OCI-LY1 (cell line): ENCODE measurements at regions not wholly inside any gene's neighbourhood (a gene's known extent, or its start where the extent isn't known, plus 50 kb on each side); places are given as distances from the start of the nearest gene placed in this dataset.

Experiments
- H2AFZ ChIP-seq: fragments of 200-600 bp; sonication (generic), shearing (Covaris generic); 2 replicates; pipeline ENCODE4 v1.6.0; 2014; ENCODE audit warnings: antibody characterized with exemption, mild to moderate bottlenecking, low read length
- H3F3A ChIP-seq: fragments of 200-600 bp; sonication (generic), shearing (Covaris generic); 2 replicates; pipeline ENCODE4 v1.6.0; 2014; ENCODE audit warnings: mild to moderate bottlenecking, antibody characterized with exemption, low read length, moderate library complexity; ENCODE audit not compliant: insufficient read depth
- H3K27ac ChIP-seq: fragments of 200-600 bp; sonication (generic); 2 replicates; pipeline ENCODE4 v1.5.1; 2014; ENCODE audit warnings: low read length, mixed run types, mild to moderate bottlenecking, low read depth; ENCODE audit not compliant: poor library complexity, severe bottlenecking
- H3K27me3 ChIP-seq: fragments of 200-600 bp; sonication (generic); 2 replicates; pipeline ENCODE4 v1.6.0; 2014; ENCODE audit warnings: antibody characterized with exemption, mild to moderate bottlenecking, low read length, moderate library complexity; ENCODE audit not compliant: insufficient read depth
- H3K36me3 ChIP-seq: fragments of 200-600 bp; sonication (generic); 2 replicates; pipeline ENCODE4 v1.6.1; 2014; ENCODE audit warnings: mild to moderate bottlenecking, antibody characterized with exemption, low read length, moderate library complexity, mixed read lengths; ENCODE audit not compliant: insufficient read depth
- H3K4me1 ChIP-seq: fragments of 200-600 bp; sonication (generic); 2 replicates; pipeline ENCODE4 v1.5.1; 2014; ENCODE audit warnings: mild to moderate bottlenecking, low read length, moderate library complexity; ENCODE audit not compliant: insufficient read depth, severe bottlenecking
- H3K4me2 ChIP-seq: fragments of 200-600 bp; sonication (generic), shearing (Covaris generic); 2 replicates; pipeline ENCODE4 v1.6.1; 2014; ENCODE audit warnings: low read length
- H3K4me3 ChIP-seq: fragments of 200-600 bp; sonication (generic); 2 replicates; pipeline ENCODE4 v1.5.1; 2014; ENCODE audit warnings: low read length, low read depth, mild to moderate bottlenecking, mixed read lengths; ENCODE audit not compliant: poor library complexity, severe bottlenecking
- H3K79me2 ChIP-seq: fragments of 200-600 bp; shearing (Covaris generic); 2 replicates; pipeline ENCODE4 v1.6.1; 2016; ENCODE audit warnings: mixed run types, low read length, mixed read lengths; ENCODE audit not compliant: insufficient read depth
- H3K9ac ChIP-seq: fragments of 200-600 bp; sonication (generic), shearing (Covaris generic); 2 replicates; pipeline ENCODE4 v1.6.1; 2014; ENCODE audit warnings: mild to moderate bottlenecking, low read length, mixed read lengths
- H3K9me2 ChIP-seq: fragments of 200-600 bp; sonication (generic), shearing (Covaris generic); 2 replicates; pipeline ENCODE4 v1.6.1; 2014; ENCODE audit warnings: low read depth, mild to moderate bottlenecking, low read length, mixed read lengths
- H3K9me3 ChIP-seq: fragments of 200-600 bp; shearing (Covaris generic); 2 replicates; pipeline ENCODE4 v1.6.1; 2014; ENCODE audit warnings: low read length, mixed read lengths
- H4K20me1 ChIP-seq: fragments of 200-600 bp; sonication (generic), shearing (Covaris generic); 2 replicates; pipeline ENCODE4 v1.6.0; 2016; ENCODE audit warnings: mild to moderate bottlenecking, low read length; ENCODE audit not compliant: insufficient read depth
- CTCF ChIP-seq: fragments of 200-600 bp; sonication (generic), shearing (Covaris generic); IDR thresholded peaks from 2 replicates; pipeline ENCODE4 v1.5.1; 2017; ENCODE audit warnings: mild to moderate bottlenecking, antibody characterized with exemption, low read length, moderate library complexity, mixed read lengths
- EZH2 ChIP-seq: fragments of 200-600 bp; sonication (generic), shearing (Covaris generic); IDR thresholded peaks from 2 replicates; pipeline ENCODE4 v1.8.0; 2017; ENCODE audit warnings: borderline replicate concordance, mixed run types, mild to moderate bottlenecking, antibody characterized with exemption, low read length, moderate library complexity, mixed read lengths

GRCh38 chr4:147194604-147195003 is 248.9 kb upstream of the TTC29 start:
- TF ChIP-seq CTCF = no peak
- TF ChIP-seq EZH2 = no peak
- Histone ChIP-seq H3K4me1 (no peaks in the 10 kb centered on the region), H3K36me3 (no peaks in the 10 kb centered on the region), H3K9me2 (no peaks in the 10 kb centered on the region), H4K20me1 (no peaks in the 10 kb centered on the region), H3F3A (no peaks in the 10 kb centered on the region), H3K9ac (no peak overlapping the region), H3K27me3 (no peaks in the 10 kb centered on the region), H3K9me3 (no peaks in the 10 kb centered on the region), H3K27ac (no peak overlapping the region), H3K79me2 (no peaks in the 10 kb centered on the region), H2AFZ (no peak overlapping the region), H3K4me2 (no peak overlapping the region), H3K4me3 (no peak overlapping the region)

DNA sequence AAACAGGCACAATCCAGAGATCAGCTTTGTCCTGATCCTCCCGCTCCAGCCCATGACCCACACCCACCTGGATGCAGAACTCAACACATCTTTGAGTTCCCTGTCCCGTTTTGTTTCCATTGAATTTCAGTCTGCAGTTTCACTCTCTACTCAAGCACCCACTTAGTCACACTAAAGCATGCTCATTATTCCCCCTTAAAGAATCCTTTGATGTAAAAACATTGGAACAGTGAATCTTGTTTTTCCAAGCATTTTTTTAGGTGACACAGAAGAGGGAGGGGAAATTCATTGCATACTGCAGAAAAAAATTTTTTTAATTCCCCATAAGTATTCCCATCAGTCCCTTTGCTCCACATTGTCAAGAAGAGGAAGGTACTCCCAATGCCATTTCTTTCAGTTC is 249.7 kb upstream of the TTC29 start:
- Histone ChIP-seq H3K4me2 (no peak overlapping the region), H3K9me2 (no peaks in the 10 kb centered on the region)
- TF ChIP-seq CTCF (no peak), EZH2 (no peak)

DNA sequence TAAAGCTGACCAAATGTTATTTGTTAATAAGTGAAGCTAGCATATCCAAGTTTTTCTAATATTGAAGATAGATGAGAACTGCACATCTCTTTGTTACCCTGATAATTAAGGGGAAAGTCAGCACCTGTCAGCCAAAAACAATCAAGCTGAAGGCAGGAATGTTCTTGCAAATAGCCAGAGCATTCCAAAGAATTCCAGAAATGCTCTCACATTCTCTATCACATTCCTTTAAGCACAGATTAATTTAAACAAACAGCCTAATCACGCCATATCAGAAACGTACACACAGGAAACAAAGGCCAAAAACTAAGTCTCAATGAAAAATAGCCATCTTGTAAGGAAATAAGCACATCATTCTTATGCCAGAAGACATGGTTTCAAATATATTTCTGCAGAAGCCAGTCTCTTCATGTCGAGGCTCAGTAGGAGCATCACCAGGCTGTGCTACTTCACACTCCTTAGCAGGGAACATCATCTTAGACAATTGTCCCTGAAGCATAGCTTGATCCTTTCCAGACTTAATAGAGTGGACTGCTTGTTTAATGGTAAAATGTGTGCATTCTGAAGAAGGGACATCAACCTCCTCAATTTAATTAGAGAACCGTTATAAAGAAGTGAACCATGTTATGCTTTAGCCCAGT is 252.9 kb upstream of the TTC29 start:
- Histone ChIP-seq H3K27ac (no peak overlapping the region), H3F3A (no peaks in the 10 kb centered on the region), H3K9ac (no peak overlapping the region), H2AFZ (no peak overlapping the region), H3K4me3 (no peak overlapping the region), H3K36me3 (no peaks in the 10 kb centered on the region), H3K4me2 (no peak overlapping the region), H3K4me1 (no peaks in the 10 kb centered on the region), H3K9me2 (no peaks in the 10 kb centered on the region), H3K27me3 (no peaks in the 10 kb centered on the region), H3K79me2 (no peaks in the 10 kb centered on the region), H4K20me1 (no peaks in the 10 kb centered on the region), H3K9me3 (no peaks in the 10 kb centered on the region)
- TF ChIP-seq EZH2 (no peak), CTCF (no peak)

More for the DNA sequence above, 249.7 kb upstream of the TTC29 start:
- H3K79me2 ChIP-seq = no peaks in the 10 kb centered on the region
- H4K20me1 ChIP-seq = no peaks in the 10 kb centered on the region
- no peaks in the 10 kb centered on the region for H3K36me3 ChIP-seq
- no peaks in the 10 kb centered on the region for H3K9me3 ChIP-seq
- H3K4me3 ChIP-seq = no peak overlapping the region
- H2AFZ ChIP-seq = no peak overlapping the region
- no peaks in the 10 kb centered on the region for H3K27me3 ChIP-seq
- no peak overlapping the region for H3K9ac ChIP-seq
- no peaks in the 10 kb centered on the region for H3K4me1 ChIP-seq
- no peak overlapping the region for H3K27ac ChIP-seq
- no peaks in the 10 kb centered on the region for H3F3A ChIP-seq
